CD14-positive monocyte (primary cell): ENCODE measurements at regions not wholly inside any gene's neighbourhood (a gene's known extent, or its start where the extent isn't known, plus 50 kb on each side); places are given as distances from the start of the nearest gene placed in this dataset.

Source experiments
- DNase-seq, 3 donors: peaks; one replicate each; pipeline ENCODE4 v3.0.0-alpha.2; 2011 to 2022
- H2AFZ ChIP-seq: 2 replicates; pipeline ENCODE4 v1.6.0; 2012; ENCODE audit warnings: mild to moderate bottlenecking, low read depth, low read length, inconsistent platforms; ENCODE audit not compliant: insufficient read depth, poor library complexity, severe bottlenecking
- H3K27ac ChIP-seq, 2 donors: 1 replicate in 1 of 2; 2 replicates in 1 of 2; pipeline ENCODE4 v1.5.1; 2012 to 2013; ENCODE audit warnings: low read length in 2 of 2, control low read depth in 1 of 2, inconsistent platforms in 1 of 2, low read depth in 1 of 2, mild to moderate bottlenecking in 1 of 2
- H3K27me3 ChIP-seq, 2 donors: one replicate each; pipeline versions ENCODE4 v1.6.0 to v1.6.1; 2011 to 2013; ENCODE audit warnings: low read length in 2 of 2; ENCODE audit not compliant: control insufficient read depth in 2 of 2, insufficient read depth in 2 of 2
- H3K36me3 ChIP-seq, 2 donors: replicated peaks in 1 of 2; 1 replicate in 1 of 2; 2 replicates in 1 of 2; pipeline versions ENCODE4 v1.5.1 to v1.6.1; 2012 to 2013; ENCODE audit warnings: low read length in 2 of 2, control low read depth in 1 of 2, inconsistent platforms in 1 of 2, mild to moderate bottlenecking in 1 of 2; ENCODE audit not compliant: insufficient read depth in 2 of 2, control insufficient read depth in 1 of 2
- H3K4me1 ChIP-seq, 2 donors: 1 replicate in 1 of 2; 2 replicates in 1 of 2; pipeline versions ENCODE4 v1.5.1 to v1.6.1; 2012 to 2013; ENCODE audit warnings: low read length in 2 of 2, control low read depth in 1 of 2, inconsistent platforms in 1 of 2, mild to moderate bottlenecking in 1 of 2, moderate library complexity in 1 of 2; ENCODE audit not compliant: insufficient read depth in 2 of 2, control insufficient read depth in 1 of 2
- H3K4me2 ChIP-seq: replicated peaks from 2 replicates; pipeline ENCODE3; 2012; ENCODE audit warnings: low read length, moderate library complexity, mild to moderate bottlenecking; ENCODE audit not compliant: poor library complexity, severe bottlenecking; ENCODE audit errors: extremely low read depth
- H3K4me3 ChIP-seq, 3 experiments: fragments of 200-600 bp in 1 of 3; sonication (generic) in 1 of 3; replicated peaks in 1 of 3; 1 replicate in 2 of 3; 2 replicates in 1 of 3; pipeline ENCODE4 v1.5.1; 2011 to 2013; ENCODE audit warnings: low read length in 3 of 3, mild to moderate bottlenecking in 3 of 3, control low read depth in 2 of 3, low read depth in 2 of 3, inconsistent platforms in 1 of 3, moderate library complexity in 1 of 3
- H3K79me2 ChIP-seq: 2 replicates; pipeline ENCODE4 v1.6.0; 2012; ENCODE audit warnings: mild to moderate bottlenecking, control low read depth, inconsistent platforms, low read length, moderate library complexity; ENCODE audit not compliant: insufficient read depth
- H3K9ac ChIP-seq: 2 replicates; pipeline ENCODE4 v1.6.0; 2017; ENCODE audit warnings: low read length, mild to moderate bottlenecking; ENCODE audit not compliant: insufficient read depth, poor library complexity, severe bottlenecking
- H3K9me3 ChIP-seq, 2 donors: replicated peaks in 1 of 2; 1 replicate in 1 of 2; 2 replicates in 1 of 2; pipeline versions ENCODE4 v1.5.1 to v1.6.1; 2012 to 2013; ENCODE audit warnings: low read length in 2 of 2, control low read depth in 1 of 2; ENCODE audit not compliant: control insufficient read depth in 1 of 2, insufficient read depth in 1 of 2
- H4K20me1 ChIP-seq: 2 replicates; pipeline ENCODE4 v1.6.0; 2012; ENCODE audit warnings: mild to moderate bottlenecking, low read length, control low read depth, moderate library complexity; ENCODE audit not compliant: insufficient read depth
- H3K27ac Mint-ChIP-seq, 7 donors: one replicate each; pipeline ENCODE4 v1.8.0; 2020; ENCODE audit warnings: mild to moderate bottlenecking in 7 of 7, mixed read lengths in 7 of 7, moderate library complexity in 6 of 7, inconsistent platforms in 2 of 7
- H3K27me3 Mint-ChIP-seq, 3 donors: one replicate each; pipeline ENCODE4 v1.8.0; 2021 to 2022; ENCODE audit warnings: low read depth in 3 of 3, mild to moderate bottlenecking in 3 of 3, mixed read lengths in 3 of 3, moderate library complexity in 3 of 3, inconsistent platforms in 1 of 3
- H3K36me3 Mint-ChIP-seq, 2 donors: one replicate each; pipeline ENCODE4 v1.8.0; 2020; ENCODE audit warnings: mixed read lengths in 2 of 2, inconsistent platforms in 1 of 2, mild to moderate bottlenecking in 1 of 2
- H3K4me1 Mint-ChIP-seq: one replicate; pipeline ENCODE4 v1.8.0; 2020; ENCODE audit warnings: mild to moderate bottlenecking, mixed read lengths
- H3K4me3 Mint-ChIP-seq, 2 donors: one replicate each; pipeline ENCODE4 v1.8.0; 2020; ENCODE audit warnings: mild to moderate bottlenecking in 2 of 2, mixed read lengths in 2 of 2, moderate library complexity in 1 of 2
- H3K9me3 Mint-ChIP-seq, 7 donors: one replicate each; pipeline ENCODE4 v1.8.0; 2020 to 2022; ENCODE audit warnings: mixed read lengths in 7 of 7, mild to moderate bottlenecking in 6 of 7, moderate library complexity in 6 of 7, inconsistent platforms in 2 of 7
- WGBS: methylation state at CpG from one replicate; pipeline ENCODE4 v1.1.5; 2013; ENCODE audit warnings: missing lambda C conversion rate; ENCODE audit not compliant: insufficient coverage; 5-methylcytosine and 5-hydroxymethylcytosine counted together
- intact Hi-C, 2 donors: fragments of 100-400 bp; cut with micrococcal nuclease; formaldehyde crosslinking; loops; one replicate each; pipeline versions ENCODE4 v1.15.0 to v1.15.1; 2023
- TF ChIP-seq, protein P1 (sequence below): fragments of 200-600 bp; IDR thresholded peaks from one replicate; pipeline ENCODE4 v1.8.0; 2022; ENCODE audit warnings: antibody characterized with exemption, mild to moderate bottlenecking

DNA sequence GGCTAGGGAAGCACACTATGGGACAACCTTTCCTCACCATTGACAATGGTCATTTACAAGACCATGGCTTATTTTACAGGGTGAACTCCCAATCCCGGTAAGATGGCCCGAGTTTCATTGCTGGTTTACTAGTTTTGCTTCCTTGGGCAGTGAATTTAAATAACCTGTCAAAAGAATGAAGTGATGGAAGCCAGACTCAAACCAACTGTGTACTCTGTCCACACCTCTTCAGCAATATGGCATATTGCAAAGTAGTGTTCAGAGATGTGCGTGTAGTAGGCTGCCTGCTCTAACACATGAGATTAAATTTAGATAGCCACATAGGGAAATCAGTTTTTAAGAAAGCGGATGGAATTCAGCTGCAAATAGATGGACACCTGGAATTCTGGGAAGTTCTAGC is 58.4 kb upstream of the USPL1 start:
- no peak overlapping the region for H3K4me3 Mint-ChIP-seq
- TF ChIP-seq, protein P1, sequence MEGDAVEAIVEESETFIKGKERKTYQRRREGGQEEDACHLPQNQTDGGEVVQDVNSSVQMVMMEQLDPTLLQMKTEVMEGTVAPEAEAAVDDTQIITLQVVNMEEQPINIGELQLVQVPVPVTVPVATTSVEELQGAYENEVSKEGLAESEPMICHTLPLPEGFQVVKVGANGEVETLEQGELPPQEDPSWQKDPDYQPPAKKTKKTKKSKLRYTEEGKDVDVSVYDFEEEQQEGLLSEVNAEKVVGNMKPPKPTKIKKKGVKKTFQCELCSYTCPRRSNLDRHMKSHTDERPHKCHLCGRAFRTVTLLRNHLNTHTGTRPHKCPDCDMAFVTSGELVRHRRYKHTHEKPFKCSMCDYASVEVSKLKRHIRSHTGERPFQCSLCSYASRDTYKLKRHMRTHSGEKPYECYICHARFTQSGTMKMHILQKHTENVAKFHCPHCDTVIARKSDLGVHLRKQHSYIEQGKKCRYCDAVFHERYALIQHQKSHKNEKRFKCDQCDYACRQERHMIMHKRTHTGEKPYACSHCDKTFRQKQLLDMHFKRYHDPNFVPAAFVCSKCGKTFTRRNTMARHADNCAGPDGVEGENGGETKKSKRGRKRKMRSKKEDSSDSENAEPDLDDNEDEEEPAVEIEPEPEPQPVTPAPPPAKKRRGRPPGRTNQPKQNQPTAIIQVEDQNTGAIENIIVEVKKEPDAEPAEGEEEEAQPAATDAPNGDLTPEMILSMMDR, result no peak
- H3K27ac ChIP-seq, result no peak overlapping the region
- no peak overlapping the region for H3K4me3 ChIP-seq
- H3K9me3 Mint-ChIP-seq, result peaks cover 0 to 2% (median 0%) of the 10 kb centered on the region in 7 donors
- H3K4me1 Mint-ChIP-seq, result no peaks in the 10 kb centered on the region
- H3K79me2 ChIP-seq, result no peaks in the 10 kb centered on the region
- no peak overlapping the region for H3K27ac Mint-ChIP-seq
- no peaks in the 10 kb centered on the region for H3K36me3 Mint-ChIP-seq
- no peaks in the 10 kb centered on the region for H3K36me3 ChIP-seq
- 89% methylated on average over 3 of the region's 4 CpGs for WGBS
- intact Hi-C loops, result loop anchor here in 1 of 2 donors (5.0 kb wide), 1 partner anchor 48 kb away; no protein-coding TSS in a partner anchor
- no peaks in the 10 kb centered on the region for H3K4me1 ChIP-seq
- no peak overlapping the region for H2AFZ ChIP-seq
- no peaks in the 10 kb centered on the region for H4K20me1 ChIP-seq
- DNase-seq, result no peak
- H3K9me3 ChIP-seq, result no peaks in the 10 kb centered on the region
- no peaks in the 10 kb centered on the region for H3K27me3 ChIP-seq
- H3K27me3 Mint-ChIP-seq, result peaks cover 0 to 2% (median 0%) of the 10 kb centered on the region in 3 donors
- no peak overlapping the region for H3K4me2 ChIP-seq
- H3K9ac ChIP-seq, result no peak overlapping the region

DNA sequence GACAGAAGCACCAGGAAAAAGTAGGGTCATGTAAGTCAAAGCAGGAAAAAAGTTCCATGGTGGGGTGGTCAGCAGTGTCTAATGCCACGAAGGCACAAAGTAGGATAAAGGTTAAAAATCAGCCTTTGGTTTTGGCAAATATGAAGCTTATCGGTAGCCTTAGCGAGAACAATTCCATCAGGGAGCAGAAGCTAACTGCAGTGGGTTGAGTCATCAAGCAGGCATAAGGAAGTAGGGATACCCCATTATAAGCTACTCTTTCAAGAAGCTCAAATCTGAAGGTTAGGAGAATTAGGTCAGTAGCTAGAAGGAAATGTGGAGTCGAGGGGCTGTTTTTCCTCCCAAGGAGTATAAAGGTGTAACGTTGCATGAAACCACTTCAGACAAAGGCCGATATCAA is 57.5 kb upstream of the USPL1 start:
- H3K4me1 ChIP-seq, result no peaks in the 10 kb centered on the region
- TF ChIP-seq, protein P1, result no peak
- peaks cover 0 to 2% (median 0%) of the 10 kb centered on the region in 7 donors for H3K9me3 Mint-ChIP-seq
- no peaks in the 10 kb centered on the region for H4K20me1 ChIP-seq
- no peak overlapping the region for H3K27ac ChIP-seq
- no peaks in the 10 kb centered on the region for H3K36me3 Mint-ChIP-seq
- WGBS, result 75% methylated on average over 4 of the region's 6 CpGs
- H3K79me2 ChIP-seq, result no peaks in the 10 kb centered on the region
- no peak overlapping the region for H3K4me3 ChIP-seq
- no peak overlapping the region for H2AFZ ChIP-seq
- DNase-seq, result no peak
- H3K27me3 ChIP-seq, result no peaks in the 10 kb centered on the region
- intact Hi-C loops, result no loop called here
- H3K27ac Mint-ChIP-seq, result no peak overlapping the region
- H3K9ac ChIP-seq, result no peak overlapping the region
- H3K27me3 Mint-ChIP-seq, result peaks cover 0 to 2% (median 0%) of the 10 kb centered on the region in 3 donors
- no peaks in the 10 kb centered on the region for H3K36me3 ChIP-seq
- H3K4me2 ChIP-seq, result no peak overlapping the region
- H3K4me1 Mint-ChIP-seq, result no peaks in the 10 kb centered on the region
- H3K4me3 Mint-ChIP-seq, result no peak overlapping the region
- H3K9me3 ChIP-seq, result no peaks in the 10 kb centered on the region
